Inferior parietal cortex (tissue), 1 donor: ENCODE measurements at regions not wholly inside any gene's neighbourhood (a gene's known extent, or its start where the extent isn't known, plus 50 kb on each side); places are given as distances from the start of the nearest gene placed in this dataset.
"Not testable (repeated sequence)": the region's sequence is repeated elsewhere in the genome, so short reads cannot be mapped to it uniquely, and the experiment has no call there.

Source experiments
- DNase-seq: peaks from one replicate; pipeline ENCODE4 v3.0.0-alpha.2; 2016; ENCODE audit errors: extremely low spot score

DNA sequence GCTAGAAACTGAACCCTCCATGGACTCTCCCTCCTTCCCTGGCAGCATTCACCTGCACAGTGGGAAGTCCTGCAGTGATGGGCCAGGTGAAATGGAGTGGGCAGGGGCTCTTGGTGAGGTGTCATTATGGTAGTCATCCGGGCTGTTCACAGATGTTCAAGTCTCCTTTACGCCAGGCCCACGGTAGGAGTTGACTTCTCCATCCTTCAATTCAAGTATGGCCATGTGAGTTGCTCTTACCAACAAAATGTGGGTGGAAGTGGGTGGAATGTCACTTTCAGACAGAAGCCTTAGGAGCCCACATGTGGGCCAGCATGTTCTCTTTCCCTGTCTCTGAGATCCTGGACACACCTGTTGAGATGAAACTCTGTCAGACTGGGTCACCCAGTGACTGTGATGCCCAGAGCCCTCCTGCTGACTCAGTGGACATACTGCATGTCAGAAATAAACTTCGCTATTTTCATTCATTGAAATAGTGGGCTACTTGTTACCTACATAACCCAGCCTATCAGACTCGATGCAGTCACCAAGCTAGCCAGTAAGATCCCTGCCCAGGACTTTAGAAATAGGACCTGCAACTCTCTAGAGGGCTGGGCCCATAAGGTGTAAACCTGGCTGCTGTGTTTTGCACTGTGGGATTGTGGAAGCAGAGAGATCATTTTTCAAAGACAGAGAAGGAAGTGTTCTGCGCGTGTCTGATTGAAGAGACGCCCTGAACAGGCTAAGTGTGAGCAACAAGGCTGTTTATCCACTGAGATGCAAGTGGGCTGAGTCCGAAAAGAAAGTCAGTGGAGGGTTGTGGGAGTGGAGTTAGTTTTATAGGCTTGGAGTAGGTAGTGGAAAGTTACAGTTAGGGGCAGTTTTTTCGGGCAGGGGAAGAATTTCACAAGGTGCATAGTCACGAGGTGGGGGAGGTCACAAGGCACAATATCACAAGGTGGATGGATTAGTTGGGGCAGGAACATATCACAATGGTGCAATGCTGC lies 174.4 kb downstream of the TRIM43 start:
- not testable (repeated sequence) for DNase-seq

DNA sequence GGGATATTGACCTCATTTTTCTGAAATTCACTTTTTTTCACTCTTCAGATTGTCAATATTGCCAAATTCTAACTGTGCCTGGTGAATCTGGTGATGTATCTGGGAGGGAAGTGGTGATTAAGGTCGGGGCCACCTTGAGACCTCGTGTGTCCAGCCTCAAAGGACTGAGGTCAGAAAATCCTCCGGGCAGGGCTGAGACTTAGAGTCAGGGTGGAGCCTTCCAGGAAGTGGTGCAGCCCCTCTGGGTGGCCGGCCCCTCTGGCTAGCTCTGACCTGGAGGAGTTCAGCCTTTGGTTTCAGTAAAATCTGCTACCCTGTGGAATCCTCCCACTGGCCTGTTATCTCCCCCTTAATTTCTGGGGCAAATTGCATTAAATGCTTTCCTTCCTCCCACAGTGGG lies 175.7 kb downstream of the TRIM43 start:
- not testable (repeated sequence) for DNase-seq

DNA sequence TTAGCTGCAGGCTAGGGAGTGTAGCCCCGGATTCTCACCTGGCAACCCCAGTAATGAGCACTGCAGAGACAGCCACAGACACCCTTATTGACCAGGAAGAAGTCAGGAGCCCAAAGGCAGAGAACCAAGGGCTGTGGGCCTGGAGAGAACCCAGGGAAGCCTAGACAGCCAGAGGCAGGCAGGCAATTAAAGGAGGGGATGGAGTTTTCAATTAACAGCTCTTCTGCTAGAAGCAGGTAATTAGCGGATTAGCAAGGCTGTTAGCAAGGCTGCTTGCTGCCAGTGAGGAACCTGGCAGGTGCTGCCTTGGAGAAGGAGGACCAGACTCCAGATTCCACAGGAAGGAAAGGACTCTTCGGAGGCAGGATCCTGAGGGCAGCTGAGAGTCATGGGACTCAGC lies 176.1 kb downstream of the TRIM43 start:
- DNase-seq: not testable (repeated sequence)

GRCh38 chr2:95769256-95769655 lies 177.5 kb downstream of the TRIM43 start:
- not testable (repeated sequence) for DNase-seq

DNA sequence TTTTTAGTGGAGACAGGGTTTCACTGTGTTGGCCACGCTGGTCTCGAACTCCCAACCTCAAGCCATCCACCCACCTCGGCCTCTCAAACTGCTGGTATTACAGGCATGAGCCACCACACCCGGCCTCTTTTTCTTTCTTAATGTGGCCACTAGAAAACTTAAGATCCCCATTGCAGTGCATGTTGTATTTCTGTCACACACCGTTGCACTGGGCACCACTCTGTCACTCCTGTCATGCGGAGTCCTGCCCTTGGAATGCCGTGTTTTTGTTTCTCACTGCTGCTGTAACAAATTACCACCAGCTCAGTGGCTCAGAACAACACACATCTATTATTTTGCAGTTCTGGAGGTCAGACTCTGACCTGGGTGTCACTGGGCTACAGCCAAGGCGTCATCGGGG lies 178.9 kb downstream of the TRIM43 start:
- not testable (repeated sequence) for DNase-seq

GRCh38 chr2:95774322-95775192 lies 182.8 kb downstream of the TRIM43 start:
- not testable (repeated sequence) for DNase-seq

DNA sequence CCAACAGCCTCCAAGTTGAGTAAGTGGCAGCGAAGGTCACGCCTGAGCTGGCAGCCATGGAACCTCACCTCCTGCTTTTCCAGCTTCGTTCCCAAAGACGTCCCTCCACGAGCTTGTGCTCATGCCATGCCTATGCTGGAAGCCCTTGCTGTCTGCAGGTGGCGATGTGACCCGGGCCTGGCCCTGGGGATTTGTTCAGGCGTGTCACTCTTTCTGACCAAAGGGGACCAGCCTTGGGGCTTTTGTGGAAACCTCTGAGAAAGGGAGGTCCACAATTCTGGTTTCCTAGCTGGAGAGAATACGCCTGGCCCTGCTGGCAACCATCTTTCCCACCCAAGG lies 183.4 kb downstream of the TRIM43 start:
- DNase-seq: not testable (repeated sequence)
